ENCODE measurements at regions not wholly inside any gene's neighbourhood (a gene's known extent, or its start where the extent isn't known, plus 50 kb on each side); places are given as distances from the start of the nearest gene placed in this dataset.
"Not testable (repeated sequence)": the region's sequence is repeated elsewhere in the genome, so short reads cannot be mapped to it uniquely, and the experiment has no call there.

GRCh38 chr7:97928844-97929243 is 56.6 kb upstream of the ASNS start:
- not testable (repeated sequence) for DNase-seq (ENCODE audit: low read depth)

GRCh38 chr7:97927790-97928748 is 55.9 kb upstream of the ASNS start:
- peak; percentile 76 for DNase-seq (ENCODE audit: low read depth)

All from stimulated activated CD8-positive, alpha-beta memory T cell treated with anti-CD3 and anti-CD28 coated beads, Interleukin-15, amount 100 ng/mL, for 24 hours (primary cell).